GM18499 (cell line): ENCODE measurements at regions not wholly inside any gene's neighbourhood (a gene's known extent, or its start where the extent isn't known, plus 50 kb on each side); places are given as distances from the start of the nearest gene placed in this dataset.

ENCODE experiments used
- ATAC-seq: cut with Tn5 transposase; IDR thresholded peaks from one replicate; pipeline ENCODE4 v1.9.1; 2021; ENCODE audit warnings: moderate number of reproducible peaks; ENCODE audit not compliant: insufficient read depth, unreplicated experiment

DNA sequence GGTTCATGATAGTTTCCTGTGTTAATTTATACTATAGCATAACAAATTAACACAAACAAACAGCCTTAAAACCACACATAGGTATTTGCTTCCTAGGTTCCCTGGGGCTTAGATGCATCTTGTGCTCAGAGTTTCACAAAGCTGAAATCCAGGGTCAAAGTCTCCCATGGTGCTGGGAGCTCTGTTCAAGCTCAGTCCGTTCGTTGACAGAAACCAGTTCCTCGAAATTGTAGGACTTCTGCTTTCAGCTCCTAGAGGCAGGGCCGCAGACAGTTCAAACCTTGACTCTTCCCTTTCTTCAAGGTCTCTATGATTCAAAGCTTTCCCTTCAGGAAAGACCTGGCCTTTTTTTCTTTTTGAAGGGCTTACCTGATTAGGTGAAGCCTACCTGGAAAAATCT, 90.5 kb downstream of the VSTM2A start:
- no peak for ATAC-seq

DNA sequence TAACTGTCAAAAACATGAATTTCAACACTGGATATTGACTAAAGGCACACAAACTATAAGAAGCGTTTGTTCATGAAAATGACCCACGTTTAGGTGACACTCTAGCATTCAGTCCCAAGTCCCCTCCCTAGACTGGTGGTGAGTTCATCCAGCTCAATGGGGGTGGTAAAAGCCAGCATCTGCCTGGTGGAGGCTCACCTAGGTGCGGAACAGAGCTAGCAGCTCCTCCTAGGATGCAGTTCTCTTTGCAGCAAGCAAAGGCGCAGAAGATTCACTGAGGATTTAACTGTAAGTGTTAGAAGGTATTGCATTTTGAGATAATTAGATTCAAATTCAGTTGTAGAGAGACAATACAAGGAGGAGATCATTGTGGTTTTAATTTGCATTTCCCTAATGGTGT, 87.6 kb downstream of the VSTM2A start:
- ATAC-seq: no peak

DNA sequence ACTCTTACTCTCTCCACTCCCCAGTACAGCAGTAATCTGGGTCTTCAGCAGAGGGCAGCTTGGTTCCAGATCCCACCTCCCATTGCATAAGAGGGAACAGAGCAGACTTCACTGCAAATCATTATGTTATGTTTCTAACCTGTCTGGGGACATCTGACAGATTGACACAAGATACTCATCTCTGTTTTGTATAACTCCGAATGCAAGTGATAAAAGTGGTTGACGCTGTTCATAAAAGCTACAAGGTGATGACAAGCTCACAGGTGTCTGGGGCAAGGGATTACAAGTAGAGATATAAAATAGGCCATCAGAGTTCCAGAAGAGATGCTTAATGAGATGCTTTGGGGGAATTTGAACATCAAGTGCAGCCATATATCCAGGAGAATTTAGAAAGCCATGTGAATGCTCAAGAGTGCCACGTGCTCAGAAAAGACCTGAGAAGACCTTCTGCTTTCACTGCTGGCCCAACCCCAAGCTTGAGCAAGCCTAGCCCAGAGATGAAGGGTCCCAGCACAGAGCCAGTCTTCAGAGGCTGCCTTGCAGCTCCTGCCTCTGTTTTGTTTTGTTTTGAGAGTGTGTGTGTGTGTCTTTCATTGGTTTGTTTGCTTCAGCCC, 80.6 kb downstream of the VSTM2A start:
- no peak for ATAC-seq
